ENCODE measurements at regions not wholly inside any gene's neighbourhood (a gene's known extent, or its start where the extent isn't known, plus 50 kb on each side); places are given as distances from the start of the nearest gene placed in this dataset.
"Not testable (repeated sequence)": the region's sequence is repeated elsewhere in the genome, so short reads cannot be mapped to it uniquely, and the experiment has no call there.

DNA sequence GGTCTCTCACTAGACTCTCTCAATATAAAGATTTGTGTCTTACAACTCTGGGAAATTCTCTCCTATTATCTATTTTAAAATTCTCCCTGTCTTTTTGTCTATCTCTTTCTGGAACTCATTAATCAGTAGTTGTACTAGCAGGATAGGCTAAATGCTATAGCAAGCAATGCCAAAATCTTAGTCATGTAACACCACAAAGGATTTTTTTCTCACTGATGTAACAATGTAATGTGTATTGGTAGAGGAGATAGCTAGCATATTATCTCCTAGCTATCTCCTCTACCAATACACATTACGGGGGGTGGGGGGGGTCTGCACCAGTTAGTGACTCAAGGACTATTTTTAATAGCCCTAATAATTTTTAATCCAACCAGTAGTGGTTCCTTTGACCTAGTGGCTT, 225.4 kb downstream of the KLHL28 start:
- WGBS: 89% methylated on average over 1 of the region's 1 CpG
- TF ChIP-seq POLR2A (IDR thresholded peaks at IDR 0.05) (no peak), POLR2AphosphoS5 (IDR thresholded peaks at IDR 0.05) (no peak)
- TF ChIP-seq, protein P1, sequence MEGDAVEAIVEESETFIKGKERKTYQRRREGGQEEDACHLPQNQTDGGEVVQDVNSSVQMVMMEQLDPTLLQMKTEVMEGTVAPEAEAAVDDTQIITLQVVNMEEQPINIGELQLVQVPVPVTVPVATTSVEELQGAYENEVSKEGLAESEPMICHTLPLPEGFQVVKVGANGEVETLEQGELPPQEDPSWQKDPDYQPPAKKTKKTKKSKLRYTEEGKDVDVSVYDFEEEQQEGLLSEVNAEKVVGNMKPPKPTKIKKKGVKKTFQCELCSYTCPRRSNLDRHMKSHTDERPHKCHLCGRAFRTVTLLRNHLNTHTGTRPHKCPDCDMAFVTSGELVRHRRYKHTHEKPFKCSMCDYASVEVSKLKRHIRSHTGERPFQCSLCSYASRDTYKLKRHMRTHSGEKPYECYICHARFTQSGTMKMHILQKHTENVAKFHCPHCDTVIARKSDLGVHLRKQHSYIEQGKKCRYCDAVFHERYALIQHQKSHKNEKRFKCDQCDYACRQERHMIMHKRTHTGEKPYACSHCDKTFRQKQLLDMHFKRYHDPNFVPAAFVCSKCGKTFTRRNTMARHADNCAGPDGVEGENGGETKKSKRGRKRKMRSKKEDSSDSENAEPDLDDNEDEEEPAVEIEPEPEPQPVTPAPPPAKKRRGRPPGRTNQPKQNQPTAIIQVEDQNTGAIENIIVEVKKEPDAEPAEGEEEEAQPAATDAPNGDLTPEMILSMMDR (IDR thresholded peaks at IDR 0.05): no peak
- Histone ChIP-seq H3K27me3 (replicated peaks; ENCODE audit: insufficient read depth) (no peaks in the 10 kb centered on the region), H3K4me3 (no peak overlapping the region), H3K27ac (no peak overlapping the region), H3K9me3 (no peaks in the 10 kb centered on the region), H3K4me1 (replicated peaks) (no peaks in the 10 kb centered on the region), H3K36me3 (no peaks in the 10 kb centered on the region)
- DNase-seq (ENCODE audit: low spot score): no peak
- intact Hi-C loops (cut with DNase I): no loop called here

DNA sequence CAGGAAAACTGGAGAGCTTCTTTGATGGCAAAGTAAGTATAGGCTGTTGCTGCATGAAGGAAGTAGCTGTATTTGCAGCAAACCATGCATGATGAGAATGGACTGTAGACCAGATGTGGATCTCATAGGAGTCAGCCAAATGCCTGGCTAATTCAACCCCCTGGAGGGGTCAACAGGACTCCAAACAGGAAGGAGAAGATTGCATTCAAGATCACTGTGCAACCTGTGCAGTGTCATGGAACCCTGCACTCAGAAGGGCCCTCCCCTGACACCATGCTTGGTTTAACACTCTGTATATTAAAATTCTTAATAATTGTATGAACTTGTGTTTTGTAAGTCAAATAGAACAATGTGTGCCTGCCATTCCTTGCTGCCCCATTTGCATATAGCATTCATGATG, 225.1 kb upstream of the FSCB start:
- no peak for DNase-seq (ENCODE audit: low spot score)
- H3K27ac ChIP-seq: no peak overlapping the region
- no peaks in the 10 kb centered on the region for H3K27me3 ChIP-seq (replicated peaks; ENCODE audit: insufficient read depth)
- no peaks in the 10 kb centered on the region for H3K36me3 ChIP-seq
- intact Hi-C loops (cut with DNase I): no loop called here
- no peaks in the 10 kb centered on the region for H3K4me1 ChIP-seq (replicated peaks)
- H3K9me3 ChIP-seq: no peaks in the 10 kb centered on the region
- no peak overlapping the region for H3K4me3 ChIP-seq
- TF ChIP-seq POLR2A (IDR thresholded peaks at IDR 0.05): no peak
- TF ChIP-seq, protein P1 (IDR thresholded peaks at IDR 0.05): no peak
- no peak for TF ChIP-seq POLR2AphosphoS5 (IDR thresholded peaks at IDR 0.05)

DNA sequence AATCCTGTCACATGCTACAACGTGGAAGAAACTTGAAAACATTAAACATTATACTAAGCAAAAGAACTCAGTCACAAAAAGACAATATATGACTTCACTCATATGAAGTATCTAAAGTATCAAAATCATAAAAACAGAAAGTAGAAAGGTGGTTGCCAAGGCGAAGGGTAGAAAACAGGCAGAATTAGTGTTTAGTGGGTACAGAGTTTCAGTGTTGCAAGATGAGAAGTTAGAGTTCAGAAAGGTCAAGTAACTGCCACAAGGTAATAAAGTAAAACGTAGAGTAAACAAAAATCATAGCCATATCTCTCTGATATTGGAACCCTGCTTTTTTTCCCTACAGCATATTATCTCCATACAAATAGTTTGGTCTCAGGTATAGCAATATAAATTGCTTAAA, 223.8 kb upstream of the FSCB start:
- H3K9me3 ChIP-seq: no peaks in the 10 kb centered on the region
- no peak overlapping the region for H3K4me3 ChIP-seq
- H3K36me3 ChIP-seq: no peaks in the 10 kb centered on the region
- no peak for DNase-seq (ENCODE audit: low spot score)
- intact Hi-C loops (cut with DNase I): no loop called here
- no peaks in the 10 kb centered on the region for H3K27me3 ChIP-seq (replicated peaks; ENCODE audit: insufficient read depth)
- H3K4me1 ChIP-seq (replicated peaks): no peaks in the 10 kb centered on the region
- no peak for TF ChIP-seq POLR2AphosphoS5 (IDR thresholded peaks at IDR 0.05)
- no peak for TF ChIP-seq POLR2A (IDR thresholded peaks at IDR 0.05)
- TF ChIP-seq, protein P1 (IDR thresholded peaks at IDR 0.05): no peak
- H3K27ac ChIP-seq: no peak overlapping the region
- WGBS: 73% methylated on average over 3 of the region's 3 CpGs

DNA sequence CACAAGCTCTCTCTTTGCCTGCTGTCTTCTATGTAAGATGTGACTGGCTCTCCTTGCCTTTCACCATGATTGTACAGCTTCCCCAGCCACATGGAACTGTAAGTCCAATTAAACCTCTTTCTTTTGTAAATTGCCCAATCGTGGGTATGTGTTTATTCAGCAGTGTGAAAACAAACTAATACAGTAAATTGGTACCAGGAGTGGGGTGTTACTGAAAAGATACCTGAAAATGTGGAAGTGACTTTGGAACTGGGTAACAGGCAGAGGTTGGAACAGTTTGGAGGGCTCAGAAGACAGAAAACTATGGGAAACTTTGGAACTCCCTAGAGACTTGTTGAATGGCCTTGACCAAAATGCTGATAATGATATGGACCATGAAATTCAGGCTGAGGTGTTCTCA, 214.3 kb upstream of the FSCB start:
- H3K4me3 ChIP-seq; H3K4me1 ChIP-seq (replicated peaks); H3K36me3 ChIP-seq; H3K27me3 ChIP-seq (replicated peaks; ENCODE audit: insufficient read depth); DNase-seq (ENCODE audit: low spot score); intact Hi-C loops (cut with DNase I); H3K9me3 ChIP-seq; H3K27ac ChIP-seq: not testable (repeated sequence)
- WGBS: 53% methylated on average over 1 of the region's 1 CpG

DNA sequence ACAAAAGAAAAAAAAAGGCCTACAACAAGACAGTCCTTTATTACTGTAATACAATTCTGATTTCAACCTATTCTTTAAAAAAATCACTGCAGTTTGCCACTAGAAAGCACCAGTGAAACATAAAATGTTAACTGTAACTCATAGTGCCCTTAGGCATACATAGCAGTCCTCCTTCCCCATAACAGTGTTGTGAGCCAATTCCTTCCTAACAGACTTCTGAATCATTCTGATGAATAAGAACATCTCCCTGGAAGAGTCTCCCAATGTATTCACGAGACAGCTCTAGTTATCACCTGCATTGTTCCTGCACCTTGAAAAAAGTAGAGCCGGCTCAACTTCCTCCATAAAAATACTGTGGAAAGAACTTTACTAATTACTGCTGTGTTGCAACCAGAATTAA, 213.6 kb upstream of the FSCB start:
- intact Hi-C loops (cut with DNase I): no loop called here
- Histone ChIP-seq H3K36me3 (no peaks in the 10 kb centered on the region), H3K27me3 (replicated peaks; ENCODE audit: insufficient read depth) (no peaks in the 10 kb centered on the region), H3K9me3 (no peaks in the 10 kb centered on the region), H3K27ac (no peak overlapping the region), H3K4me1 (replicated peaks) (no peaks in the 10 kb centered on the region), H3K4me3 (no peak overlapping the region)
- WGBS: 79% methylated on average over 2 of the region's 2 CpGs
- no peak for DNase-seq (ENCODE audit: low spot score)
- TF ChIP-seq, protein P1 (IDR thresholded peaks at IDR 0.05): no peak
- no peak for TF ChIP-seq POLR2A (IDR thresholded peaks at IDR 0.05)
- TF ChIP-seq POLR2AphosphoS5 (IDR thresholded peaks at IDR 0.05): no peak

Measured in prostate gland (tissue), 2 donors.